HepG2 (cell line): ENCODE measurements at regions not wholly inside any gene's neighbourhood (a gene's known extent, or its start where the extent isn't known, plus 50 kb on each side); places are given as distances from the start of the nearest gene placed in this dataset.

ENCODE experiments used
- ATAC-seq: fragments of 200-7000 bp; cut with Tn5 transposase; 3 replicates; pipeline ENCODE4 v1.9.1; 2020; ENCODE audit warnings: mild to moderate bottlenecking, moderate library complexity
- BruUV-seq: library from RNA; stranded (reverse); fragments of 400-500 nt; replicated peaks from 2 replicates; lab custom pipeline; 2021; lab: Mats Ljungman, UMichigan
- CTCF ChIA-PET: fragments of 300-600 bp; formaldehyde crosslinking; extraction: SDS; loops from one replicate; lab custom pipeline; 2021; ENCODE audit warnings: low total read pairs, inconsistent platforms, low intra/inter-chr PET ratio; lab: Yijun Ruan, JAX
- POLR2A ChIA-PET: fragments of 350-600 bp; sonication (Branson Sonifier 250); formaldehyde crosslinking; loops from one replicate; lab custom pipeline; 2020; ENCODE audit warnings: antibody characterized with exemption, inconsistent platforms; lab: Yijun Ruan, JAX
- DNase-seq: peaks from one replicate; pipeline ENCODE4 v3.0.0-alpha.2; 2015; ENCODE audit warnings: low spot score
- FAIRE-seq: peaks from 3 replicates; lab custom pipeline; 2011; peaks lifted over from hg19 to GRCh38; lab: Jason Lieb, UNC
- H2AFZ ChIP-seq: one replicate; pipeline ENCODE4 v1.6.1; 2011; ENCODE audit warnings: low read length, inconsistent platforms
- H3K27ac ChIP-seq: fragments of 300-600 bp; 3 replicates; pipeline ENCODE4 v1.8.0; 2011; ENCODE audit warnings: mixed run types, mild to moderate bottlenecking, mixed read lengths, low read length, inconsistent platforms; ENCODE audit not compliant: insufficient read depth; ENCODE audit errors: extremely low read length
- H3K27me3 ChIP-seq, 2 experiments: fragments of 200-600 bp in 1 of 2; 2 replicates in 1 of 2; 3 replicates in 1 of 2; pipeline versions ENCODE4 v1.6.0 to v1.8.0; 2011; ENCODE audit warnings: low read length in 2 of 2, mild to moderate bottlenecking in 2 of 2, moderate library complexity in 2 of 2, inconsistent platforms in 1 of 2; ENCODE audit not compliant: insufficient read depth in 2 of 2, control insufficient read depth in 1 of 2
- H3K36me3 ChIP-seq, 2 experiments: fragments of 200-600 bp in 1 of 2; replicated peaks in 1 of 2; 2 replicates in 1 of 2; 3 replicates in 1 of 2; pipeline versions ENCODE4 v1.5.1 to v1.8.0; 2011; ENCODE audit warnings: low read length in 2 of 2, inconsistent platforms in 1 of 2; ENCODE audit not compliant: insufficient read depth in 2 of 2, control insufficient read depth in 1 of 2
- H3K4me1 ChIP-seq: 2 replicates; pipeline ENCODE4 v1.5.1; 2012; ENCODE audit warnings: low read length, inconsistent platforms; ENCODE audit not compliant: insufficient read depth
- H3K4me2 ChIP-seq: 2 replicates; pipeline ENCODE4 v1.6.0; 2011; ENCODE audit warnings: low read depth, low read length, inconsistent platforms
- H3K4me3 ChIP-seq, 3 experiments: fragments of 200-600 bp in 1 of 3; sonication (generic), shearing (Covaris generic) in 1 of 3; replicated peaks in 1 of 3; 2 replicates each; pipeline ENCODE4 v1.5.1; 2011 to 2016; ENCODE audit warnings: low read length in 3 of 3, inconsistent platforms in 2 of 3, low read depth in 2 of 3, mild to moderate bottlenecking in 2 of 3, control low read depth in 1 of 3, mixed read lengths in 1 of 3; ENCODE audit not compliant: insufficient read depth in 1 of 3
- H3K79me2 ChIP-seq: one replicate; pipeline ENCODE4 v1.6.1; 2011; ENCODE audit warnings: low read length, inconsistent platforms; ENCODE audit not compliant: insufficient read depth
- H3K9ac ChIP-seq: 2 replicates; pipeline ENCODE4 v1.6.0; 2011; ENCODE audit warnings: mild to moderate bottlenecking, low read depth, low read length, inconsistent platforms; ENCODE audit not compliant: insufficient read depth
- H3K9me3 ChIP-seq: 2 replicates; pipeline ENCODE4 v1.5.1; 2012; ENCODE audit warnings: mild to moderate bottlenecking, low read length
- H4K20me1 ChIP-seq: 2 replicates; pipeline ENCODE4 v1.6.0; 2011; ENCODE audit warnings: inconsistent platforms, mild to moderate bottlenecking, low read length, moderate library complexity; ENCODE audit not compliant: insufficient read depth
- HOMEZ ChIP-seq: IDR thresholded peaks from 2 replicates; pipeline ENCODE4 v1.6.1; 2016; ENCODE audit warnings: low read depth
- MAFK ChIP-seq, 2 experiments: IDR thresholded peaks in 1 of 2; conservative IDR thresholded peaks in 1 of 2; 2 replicates each; pipeline ENCODE4 v1.6.1; 2011; ENCODE audit warnings: improper control_type of control experiment in 2 of 2, low read length in 2 of 2
- MTA1 ChIP-seq: sonication (generic); formaldehyde crosslinking; IDR thresholded peaks from 2 replicates; pipeline ENCODE4 v1.4.0; 2020; ENCODE audit warnings: missing genetic modification reagents, mild to moderate bottlenecking, borderline replicate concordance
- RXRA ChIP-seq: sonication (generic); formaldehyde crosslinking; IDR thresholded peaks from 2 replicates; pipeline ENCODE4 v1.5.1; 2020; ENCODE audit warnings: missing genetic modification reagents
- SMC3 ChIP-seq: IDR thresholded peaks from 2 replicates; pipeline ENCODE4 v1.6.1; 2011; ENCODE audit warnings: low read length, improper control_type of control experiment
- STAG1 ChIP-seq: sonication (generic); formaldehyde crosslinking; IDR thresholded peaks from 2 replicates; pipeline ENCODE4 v1.4.0; 2020; ENCODE audit warnings: missing genetic modification reagents
- ZNF446 ChIP-seq: sonication (generic); formaldehyde crosslinking; IDR thresholded peaks from 2 replicates; pipeline ENCODE4 v1.5.0; 2020; ENCODE audit warnings: mild to moderate bottlenecking, missing genetic modification reagents
- ZSCAN5A ChIP-seq: sonication (generic); formaldehyde crosslinking; IDR thresholded peaks from 2 replicates; pipeline ENCODE4 v1.8.0; 2022; ENCODE audit warnings: mild to moderate bottlenecking, missing genetic modification reagents, borderline replicate concordance
- WGBS: methylation state at CpG from one replicate; pipeline ENCODE4 v1.1.6; 2017; ENCODE audit warnings: low lambda C conversion rate; 5-methylcytosine and 5-hydroxymethylcytosine counted together
- in situ Hi-C: cut with HindIII; loops from 2 replicates; pipeline ENCODE4 v1.10.0; 2017; ENCODE audit warnings: low pct_unique_long_range_greater_than_20kb; ENCODE audit not compliant: extremely low pct_ligation_motif_present
- intact Hi-C: fragments of 100-400 bp; cut with micrococcal nuclease; formaldehyde crosslinking; loops from one replicate; pipeline ENCODE4 v1.10.0; 2022; ENCODE audit not compliant: unreplicated experiment
- TF ChIP-seq, protein P1 (sequence below): sonication (generic); formaldehyde crosslinking; IDR thresholded peaks from 2 replicates; pipeline ENCODE4 v1.8.1; 2023; ENCODE audit warnings: mild to moderate bottlenecking, moderate library complexity, missing genetic modification reagents
- TF ChIP-seq, protein P2 (sequence below): sonication (generic); formaldehyde crosslinking; IDR thresholded peaks from 2 replicates; pipeline ENCODE4 v1.5.0; 2020; ENCODE audit warnings: mild to moderate bottlenecking, missing genetic modification reagents, moderate library complexity

GRCh38 chr4:71113294-71113693 is 119.8 kb downstream of the DCK start:
- H4K20me1 ChIP-seq: no peaks in the 10 kb centered on the region
- CTCF ChIA-PET: no interaction called here
- 38% methylated on average over 1 of the region's 1 CpG for WGBS

GRCh38 chr4:71120831-71121524 is 127.5 kb downstream of the DCK start:
- H3K79me2 ChIP-seq: no peaks in the 10 kb centered on the region
- DNase-seq: no peak
- no peaks in the 10 kb centered on the region for H3K36me3 ChIP-seq
- ChIA-PET CTCF (no interaction called here), POLR2A (no interaction called here)
- no peak overlapping the region for H3K9ac ChIP-seq
- intact Hi-C loops (no loop called here), in situ Hi-C loops (no loop called here)
- H3K4me3 ChIP-seq: no peak overlapping the region
- BruUV-seq: no TSS peak
- no peak overlapping the region for H2AFZ ChIP-seq
- no peak for ATAC-seq
- no peaks in the 10 kb centered on the region for H3K9me3 ChIP-seq
- no peaks in the 10 kb centered on the region for H3K27me3 ChIP-seq
- H3K4me2 ChIP-seq: no peak overlapping the region
- no peak for FAIRE-seq
- no peak overlapping the region for H3K27ac ChIP-seq
- no peaks in the 10 kb centered on the region for H4K20me1 ChIP-seq
- WGBS: 92% methylated on average over 7 of the region's 37 CpGs
- no peaks in the 10 kb centered on the region for H3K4me1 ChIP-seq
- TF ChIP-seq, protein P1, sequence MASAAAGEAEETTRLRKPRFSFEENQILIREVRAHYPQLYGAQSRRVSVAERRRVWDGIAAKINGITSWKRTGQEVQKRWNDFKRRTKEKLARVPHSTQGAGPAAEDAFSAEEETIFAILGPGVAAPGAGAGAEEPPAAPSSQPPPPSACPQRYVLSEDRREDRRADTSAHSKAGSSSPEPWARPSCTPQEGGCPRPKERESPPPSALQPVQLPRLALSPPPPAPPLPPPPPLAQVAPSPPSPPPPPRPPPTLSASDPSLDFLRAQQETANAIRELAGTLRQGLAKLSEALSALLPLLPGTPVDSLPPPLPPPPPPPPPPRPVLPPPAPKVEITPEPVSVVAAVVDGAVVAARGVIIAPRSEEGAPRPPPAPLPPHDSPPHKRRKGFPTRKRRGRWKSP (CRISPR knock-in tag): no peak
- TF ChIP-seq RXRA (no peak), ZSCAN5A (CRISPR knock-in tag) (no peak), MAFK (conservative IDR thresholded peaks at IDR 0.05 in 1 of 2, IDR thresholded peaks at IDR 0.05 in 1 of 2; ENCODE audit: low read length in 2 of 2) (no peak), HOMEZ (CRISPR knock-in tag) (no peak), MTA1 (CRISPR knock-in tag) (no peak)

More at GRCh38 chr4:71113294-71113693, 119.8 kb downstream of the DCK start:
- in situ Hi-C loops: no loop called here
- Histone ChIP-seq H3K4me1 (no peaks in the 10 kb centered on the region), H3K27me3 (no peaks in the 10 kb centered on the region), H2AFZ (no peak overlapping the region), H3K36me3 (no peaks in the 10 kb centered on the region), H3K4me3 (no peak overlapping the region), H3K9me3 (no peaks in the 10 kb centered on the region), H3K79me2 (no peaks in the 10 kb centered on the region), H3K9ac (no peak overlapping the region), H3K4me2 (no peak overlapping the region), H3K27ac (no peak overlapping the region)
- intact Hi-C loops: no loop called here
- FAIRE-seq (peak; percentile 18), DNase-seq (no peak), ATAC-seq (peak; percentile 72)
- peak; percentile 21; the same call in 1 of the 2 replicates for TF ChIP-seq STAG1
- TF ChIP-seq, protein P2, sequence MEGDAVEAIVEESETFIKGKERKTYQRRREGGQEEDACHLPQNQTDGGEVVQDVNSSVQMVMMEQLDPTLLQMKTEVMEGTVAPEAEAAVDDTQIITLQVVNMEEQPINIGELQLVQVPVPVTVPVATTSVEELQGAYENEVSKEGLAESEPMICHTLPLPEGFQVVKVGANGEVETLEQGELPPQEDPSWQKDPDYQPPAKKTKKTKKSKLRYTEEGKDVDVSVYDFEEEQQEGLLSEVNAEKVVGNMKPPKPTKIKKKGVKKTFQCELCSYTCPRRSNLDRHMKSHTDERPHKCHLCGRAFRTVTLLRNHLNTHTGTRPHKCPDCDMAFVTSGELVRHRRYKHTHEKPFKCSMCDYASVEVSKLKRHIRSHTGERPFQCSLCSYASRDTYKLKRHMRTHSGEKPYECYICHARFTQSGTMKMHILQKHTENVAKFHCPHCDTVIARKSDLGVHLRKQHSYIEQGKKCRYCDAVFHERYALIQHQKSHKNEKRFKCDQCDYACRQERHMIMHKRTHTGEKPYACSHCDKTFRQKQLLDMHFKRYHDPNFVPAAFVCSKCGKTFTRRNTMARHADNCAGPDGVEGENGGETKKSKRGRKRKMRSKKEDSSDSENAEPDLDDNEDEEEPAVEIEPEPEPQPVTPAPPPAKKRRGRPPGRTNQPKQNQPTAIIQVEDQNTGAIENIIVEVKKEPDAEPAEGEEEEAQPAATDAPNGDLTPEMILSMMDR (CRISPR knock-in tag): peak; percentile 40
- TF ChIP-seq ZNF446 (CRISPR knock-in tag): no peak
- 0 out of 2 replicates have a peak, but pooled peaks have one; percentile 4 for TF ChIP-seq SMC3
- no TSS peak for BruUV-seq
- POLR2A ChIA-PET: no interaction called here
